Gastrocnemius medialis (tissue), 4 donors: ENCODE measurements at regions not wholly inside any gene's neighbourhood (a gene's known extent, or its start where the extent isn't known, plus 50 kb on each side); places are given as distances from the start of the nearest gene placed in this dataset.

Experiments
- ATAC-seq, 2 donors: fragments of 150-250 bp; one replicate each; pipeline ENCODE4 v1.9.1; 2016
- DNase-seq, 2 donors: peaks; one replicate each; pipeline ENCODE4 v3.0.0-alpha.2; 2019
- H3K27ac ChIP-seq, 4 donors: fragments of 200-600 bp; sonication (generic); 1 replicate in 1 of 4; 2 replicates in 3 of 4; pipeline ENCODE4 v1.5.1; 2016 to 2018; ENCODE audit warnings: mild to moderate bottlenecking in 2 of 4, moderate library complexity in 1 of 4
- H3K27me3 ChIP-seq, 3 donors: fragments of 200-600 bp; sonication (generic) in 2 of 3; 1 replicate in 1 of 3; 2 replicates in 2 of 3; pipeline versions ENCODE4 v1.5.1 to v1.6.0; 2016 to 2019; ENCODE audit warnings: mild to moderate bottlenecking in 1 of 3, moderate library complexity in 1 of 3
- H3K36me3 ChIP-seq, 2 donors: fragments of 200-600 bp; sonication (generic) in 1 of 2; one replicate each; pipeline ENCODE4 v1.5.1; 2017 to 2018
- H3K4me1 ChIP-seq, 2 donors: fragments of 200-600 bp; sonication (generic) in 1 of 2; one replicate each; pipeline ENCODE4 v1.5.1; 2016 to 2017; ENCODE audit warnings: mild to moderate bottlenecking in 2 of 2
- H3K4me3 ChIP-seq, 4 donors: fragments of 200-600 bp; sonication (generic) in 3 of 4; 1 replicate in 1 of 4; 2 replicates in 3 of 4; pipeline ENCODE4 v1.5.1; 2016 to 2019; ENCODE audit warnings: mild to moderate bottlenecking in 2 of 4
- H3K9me3 ChIP-seq, 3 donors: fragments of 200-600 bp; sonication (generic) in 2 of 3; 1 replicate in 1 of 3; 2 replicates in 2 of 3; pipeline ENCODE4 v1.5.1; 2016 to 2019
- POLR2A ChIP-seq, 2 donors: fragments of 450-650 bp; IDR thresholded peaks; one replicate each; pipeline ENCODE4 v1.6.1; 2017; ENCODE audit warnings: antibody characterized with exemption in 2 of 2, mild to moderate bottlenecking in 2 of 2, moderate library complexity in 2 of 2
- in situ Hi-C, 4 donors: fragments of 200-750 bp; cut with MboI; loops; one replicate each; pipeline versions ENCODE4 v1.15.0 to v1.8.0; 2017; ENCODE audit warnings: low sequenced_read_pairs in 4 of 4
- intact Hi-C: fragments of 100-400 bp; cut with DNase I; formaldehyde crosslinking; loops from one replicate; pipeline ENCODE4 v1.15.1; 2023; ENCODE audit warnings: low total_unique reads
- TF ChIP-seq, protein P1 (sequence below), 5 experiments: fragments of 450-650 bp in 3 of 5; fragments of 200-600 bp in 2 of 5; sonication (generic) in 2 of 5; IDR thresholded peaks in 4 of 5; conservative IDR thresholded peaks in 1 of 5; 1 replicate in 4 of 5; 2 replicates in 1 of 5; pipeline ENCODE4 v1.5.1; 2016 to 2019; ENCODE audit warnings: antibody characterized with exemption in 5 of 5, mild to moderate bottlenecking in 3 of 5, moderate library complexity in 3 of 5

DNA sequence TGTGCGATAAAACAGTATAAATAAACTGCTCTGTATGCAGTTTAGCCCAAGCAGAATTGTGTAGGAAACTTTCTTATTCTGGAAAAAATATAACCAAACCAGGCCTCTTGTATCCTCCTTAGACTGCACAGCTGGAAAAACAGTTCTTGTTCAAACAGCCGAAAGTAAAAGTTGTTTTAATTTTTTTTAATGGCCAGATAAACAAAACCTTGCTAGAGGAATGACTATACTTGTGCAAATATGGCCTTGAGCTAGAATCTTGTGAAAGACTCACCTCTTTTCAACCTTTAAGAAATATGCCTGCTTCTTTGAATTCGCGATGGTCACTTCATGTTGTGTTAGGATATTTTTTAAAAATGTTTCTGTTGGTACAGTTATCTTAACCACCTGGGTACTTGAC lies 114.5 kb upstream of the MAF start:
- H3K4me3 ChIP-seq: no peak overlapping the region
- ATAC-seq (no peak), DNase-seq (no peak)
- no peaks in the 10 kb centered on the region for H3K9me3 ChIP-seq
- TF ChIP-seq, protein P1, sequence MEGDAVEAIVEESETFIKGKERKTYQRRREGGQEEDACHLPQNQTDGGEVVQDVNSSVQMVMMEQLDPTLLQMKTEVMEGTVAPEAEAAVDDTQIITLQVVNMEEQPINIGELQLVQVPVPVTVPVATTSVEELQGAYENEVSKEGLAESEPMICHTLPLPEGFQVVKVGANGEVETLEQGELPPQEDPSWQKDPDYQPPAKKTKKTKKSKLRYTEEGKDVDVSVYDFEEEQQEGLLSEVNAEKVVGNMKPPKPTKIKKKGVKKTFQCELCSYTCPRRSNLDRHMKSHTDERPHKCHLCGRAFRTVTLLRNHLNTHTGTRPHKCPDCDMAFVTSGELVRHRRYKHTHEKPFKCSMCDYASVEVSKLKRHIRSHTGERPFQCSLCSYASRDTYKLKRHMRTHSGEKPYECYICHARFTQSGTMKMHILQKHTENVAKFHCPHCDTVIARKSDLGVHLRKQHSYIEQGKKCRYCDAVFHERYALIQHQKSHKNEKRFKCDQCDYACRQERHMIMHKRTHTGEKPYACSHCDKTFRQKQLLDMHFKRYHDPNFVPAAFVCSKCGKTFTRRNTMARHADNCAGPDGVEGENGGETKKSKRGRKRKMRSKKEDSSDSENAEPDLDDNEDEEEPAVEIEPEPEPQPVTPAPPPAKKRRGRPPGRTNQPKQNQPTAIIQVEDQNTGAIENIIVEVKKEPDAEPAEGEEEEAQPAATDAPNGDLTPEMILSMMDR (IDR thresholded peaks at IDR 0.05 in 4 of 5, conservative IDR thresholded peaks at IDR 0.05 in 1 of 5): no peak
- no peak for TF ChIP-seq POLR2A (IDR thresholded peaks at IDR 0.05)
- H3K27ac ChIP-seq: no peak overlapping the region
- H3K4me1 ChIP-seq: no peaks in the 10 kb centered on the region
- in situ Hi-C loops: no loop called here
- H3K27me3 ChIP-seq: no peaks in the 10 kb centered on the region
- intact Hi-C loops: no loop called here
- no peaks in the 10 kb centered on the region for H3K36me3 ChIP-seq

GRCh38 chr16:79714440-79714839 lies 113.9 kb upstream of the MAF start:
- Histone ChIP-seq H3K27ac (no peak overlapping the region), H3K9me3 (no peaks in the 10 kb centered on the region), H3K4me1 (no peaks in the 10 kb centered on the region), H3K36me3 (no peaks in the 10 kb centered on the region), H3K4me3 (no peak overlapping the region), H3K27me3 (no peaks in the 10 kb centered on the region)
- ATAC-seq (no peak), DNase-seq (no peak)
- in situ Hi-C loops: no loop called here
- TF ChIP-seq POLR2A (IDR thresholded peaks at IDR 0.05): no peak
- TF ChIP-seq, protein P1 (IDR thresholded peaks at IDR 0.05 in 4 of 5, conservative IDR thresholded peaks at IDR 0.05 in 1 of 5): no peak
- intact Hi-C loops: no loop called here

GRCh38 chr16:79713609-79714309 lies 113.2 kb upstream of the MAF start:
- H3K36me3 ChIP-seq: no peaks in the 10 kb centered on the region
- DNase-seq (no peak), ATAC-seq (no peak)
- in situ Hi-C loops: no loop called here
- H3K4me1 ChIP-seq: no peaks in the 10 kb centered on the region
- no peak overlapping the region for H3K27ac ChIP-seq
- H3K27me3 ChIP-seq: no peaks in the 10 kb centered on the region
- no peaks in the 10 kb centered on the region for H3K9me3 ChIP-seq
- no peak for TF ChIP-seq POLR2A (IDR thresholded peaks at IDR 0.05)
- intact Hi-C loops: no loop called here
- H3K4me3 ChIP-seq: no peak overlapping the region

- in situ Hi-C loops: no loop called here
- H3K4me1 ChIP-seq: no peaks in the 10 kb centered on the region
- no peaks in the 10 kb centered on the region for H3K27me3 ChIP-seq
- no peaks in the 10 kb centered on the region for H3K9me3 ChIP-seq
- no peak overlapping the region for H3K27ac ChIP-seq
- TF ChIP-seq, protein P1 (IDR thresholded peaks at IDR 0.05 in 4 of 5, conservative IDR thresholded peaks at IDR 0.05 in 1 of 5): no peak
- no peak for TF ChIP-seq POLR2A (IDR thresholded peaks at IDR 0.05)
- intact Hi-C loops: no loop called here
- ATAC-seq (no peak), DNase-seq (no peak)
- no peaks in the 10 kb centered on the region for H3K36me3 ChIP-seq
- no peak overlapping the region for H3K4me3 ChIP-seq
Observed at GRCh38 chr16:79712276-79712675, 111.7 kb upstream of the MAF start.

DNA sequence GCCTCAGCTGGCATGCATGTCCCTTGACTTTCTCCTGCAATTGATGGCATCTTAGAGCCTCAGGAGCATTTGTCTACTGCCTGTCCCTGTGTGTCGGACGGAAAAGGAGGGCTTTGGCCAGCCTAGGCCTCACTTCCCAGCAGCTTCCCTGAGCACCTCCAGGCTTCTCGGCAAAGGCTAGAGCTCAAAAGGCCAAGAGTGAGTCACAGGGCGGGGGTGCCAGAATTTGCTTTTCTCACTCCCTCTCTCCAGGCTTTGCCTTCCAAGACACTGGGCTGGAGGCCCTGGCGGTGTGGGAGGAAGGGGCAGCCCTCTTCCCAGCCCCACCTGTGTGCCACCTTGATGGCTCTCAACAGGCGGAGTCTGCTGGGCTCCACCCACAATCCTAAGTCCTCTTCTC lies 107.3 kb upstream of the MAF start:
- H3K27ac ChIP-seq: no peak overlapping the region
- in situ Hi-C loops: no loop called here
- DNase-seq: peak in 1 of 2 donors; percentile 51
- H3K9me3 ChIP-seq: no peaks in the 10 kb centered on the region
- intact Hi-C loops: no loop called here
- TF ChIP-seq, protein P1 (IDR thresholded peaks at IDR 0.05 in 4 of 5, conservative IDR thresholded peaks at IDR 0.05 in 1 of 5): no peak
- TF ChIP-seq POLR2A (IDR thresholded peaks at IDR 0.05): no peak
- ATAC-seq: no peak
- H3K27me3 ChIP-seq: no peaks in the 10 kb centered on the region
- no peaks in the 10 kb centered on the region for H3K4me1 ChIP-seq
- no peak overlapping the region for H3K4me3 ChIP-seq
- no peaks in the 10 kb centered on the region for H3K36me3 ChIP-seq
